ENCODE measurements at regions not wholly inside any gene's neighbourhood (a gene's known extent, or its start where the extent isn't known, plus 50 kb on each side); places are given as distances from the start of the nearest gene placed in this dataset.

DNA sequence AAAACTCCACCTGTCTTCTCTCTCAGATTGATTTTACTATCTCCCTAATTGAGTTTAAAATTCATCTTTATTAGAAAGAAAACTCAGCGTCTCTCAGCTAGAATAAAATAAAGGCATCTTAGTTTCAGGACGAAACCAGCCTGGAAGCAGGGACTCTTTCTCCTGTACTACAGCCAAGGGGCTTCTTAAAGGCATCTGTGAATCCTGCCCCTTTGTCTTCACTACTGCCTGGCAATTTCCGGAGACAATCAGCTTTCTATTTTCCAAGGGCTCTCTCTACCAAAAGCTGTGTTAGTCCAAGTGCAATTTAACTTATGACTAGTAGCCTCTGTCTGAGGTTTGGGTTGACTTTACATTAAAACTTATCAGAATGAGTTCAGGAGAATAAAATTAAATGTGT, 623.3 kb upstream of the FOXG1 start:
- no peak for DNase-seq
- intact Hi-C loops (cut with DNase I), result no loop called here
- no peaks in the 10 kb centered on the region for H3K36me3 ChIP-seq
- H3K27ac ChIP-seq, result no peak overlapping the region
- TF ChIP-seq, protein P1, sequence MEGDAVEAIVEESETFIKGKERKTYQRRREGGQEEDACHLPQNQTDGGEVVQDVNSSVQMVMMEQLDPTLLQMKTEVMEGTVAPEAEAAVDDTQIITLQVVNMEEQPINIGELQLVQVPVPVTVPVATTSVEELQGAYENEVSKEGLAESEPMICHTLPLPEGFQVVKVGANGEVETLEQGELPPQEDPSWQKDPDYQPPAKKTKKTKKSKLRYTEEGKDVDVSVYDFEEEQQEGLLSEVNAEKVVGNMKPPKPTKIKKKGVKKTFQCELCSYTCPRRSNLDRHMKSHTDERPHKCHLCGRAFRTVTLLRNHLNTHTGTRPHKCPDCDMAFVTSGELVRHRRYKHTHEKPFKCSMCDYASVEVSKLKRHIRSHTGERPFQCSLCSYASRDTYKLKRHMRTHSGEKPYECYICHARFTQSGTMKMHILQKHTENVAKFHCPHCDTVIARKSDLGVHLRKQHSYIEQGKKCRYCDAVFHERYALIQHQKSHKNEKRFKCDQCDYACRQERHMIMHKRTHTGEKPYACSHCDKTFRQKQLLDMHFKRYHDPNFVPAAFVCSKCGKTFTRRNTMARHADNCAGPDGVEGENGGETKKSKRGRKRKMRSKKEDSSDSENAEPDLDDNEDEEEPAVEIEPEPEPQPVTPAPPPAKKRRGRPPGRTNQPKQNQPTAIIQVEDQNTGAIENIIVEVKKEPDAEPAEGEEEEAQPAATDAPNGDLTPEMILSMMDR (IDR thresholded peaks at IDR 0.05), result no peak
- H3K27me3 ChIP-seq (ENCODE audit: low read depth), result no peaks in the 10 kb centered on the region
- no peak overlapping the region for H3K4me3 ChIP-seq
- H3K4me1 ChIP-seq, result no peaks in the 10 kb centered on the region
- H3K9me3 ChIP-seq, result no peaks in the 10 kb centered on the region
- no peak for ATAC-seq

DNA sequence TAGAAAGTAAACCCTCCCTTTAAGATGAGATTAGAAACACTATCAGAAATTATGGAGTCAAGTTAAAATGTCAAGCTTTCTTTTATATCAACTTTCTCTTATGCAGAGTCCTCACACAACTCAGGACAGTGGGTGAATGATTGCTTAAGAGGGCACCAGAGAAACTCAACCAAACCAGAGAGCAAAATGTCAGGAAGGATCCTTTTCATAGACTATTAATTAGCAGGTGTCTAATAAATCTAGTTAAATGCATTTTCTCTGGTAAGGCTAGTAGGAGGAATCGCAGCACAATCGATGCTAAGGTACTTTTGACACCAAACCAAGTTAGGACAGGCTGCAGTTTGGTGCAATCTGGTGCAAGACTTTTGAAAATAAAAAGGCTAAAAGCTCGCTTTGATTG, 614.7 kb upstream of the FOXG1 start:
- H3K36me3 ChIP-seq, result no peaks in the 10 kb centered on the region
- ATAC-seq (no peak), DNase-seq (no peak)
- H3K4me3 ChIP-seq, result no peak overlapping the region
- H3K9me3 ChIP-seq, result no peaks in the 10 kb centered on the region
- no peaks in the 10 kb centered on the region for H3K4me1 ChIP-seq
- intact Hi-C loops (cut with DNase I), result no loop called here
- no peak overlapping the region for H3K27ac ChIP-seq
- TF ChIP-seq, protein P1 (IDR thresholded peaks at IDR 0.05), result no peak
- H3K27me3 ChIP-seq (ENCODE audit: low read depth), result no peaks in the 10 kb centered on the region

DNA sequence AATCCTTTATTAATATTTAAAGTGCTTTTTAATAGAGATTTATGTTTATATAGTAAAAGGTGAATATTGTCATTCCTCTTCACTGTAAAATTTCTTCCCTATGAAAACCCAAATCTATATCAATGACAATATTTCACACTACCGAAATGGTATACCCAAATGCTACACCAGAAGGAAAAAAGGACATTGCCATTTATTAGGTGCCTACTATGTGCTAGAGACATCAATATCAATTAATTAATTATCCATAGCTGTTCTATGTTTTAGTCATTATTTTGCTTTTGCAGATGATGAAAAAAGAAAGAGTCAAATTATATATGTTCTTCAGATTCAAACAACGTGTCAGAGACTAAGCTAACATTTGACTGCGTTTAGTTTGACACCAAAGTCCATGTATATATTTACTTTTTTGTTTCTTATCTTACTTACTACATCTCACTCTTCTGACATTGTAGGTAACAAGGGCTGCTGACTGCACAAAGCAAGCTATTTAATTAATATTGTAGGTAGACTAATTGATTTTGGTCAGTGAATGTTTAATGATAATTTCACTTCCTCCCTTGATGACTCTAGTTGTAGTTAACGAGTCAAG, 614.0 kb upstream of the FOXG1 start:
- TF ChIP-seq, protein P1 (IDR thresholded peaks at IDR 0.05), result no peak
- intact Hi-C loops (cut with DNase I), result no loop called here
- H3K4me3 ChIP-seq, result no peak overlapping the region
- H3K36me3 ChIP-seq, result no peaks in the 10 kb centered on the region
- no peaks in the 10 kb centered on the region for H3K9me3 ChIP-seq
- ATAC-seq (no peak), DNase-seq (no peak)
- H3K4me1 ChIP-seq, result no peaks in the 10 kb centered on the region
- H3K27ac ChIP-seq, result no peak overlapping the region
- H3K27me3 ChIP-seq (ENCODE audit: low read depth), result no peaks in the 10 kb centered on the region

DNA sequence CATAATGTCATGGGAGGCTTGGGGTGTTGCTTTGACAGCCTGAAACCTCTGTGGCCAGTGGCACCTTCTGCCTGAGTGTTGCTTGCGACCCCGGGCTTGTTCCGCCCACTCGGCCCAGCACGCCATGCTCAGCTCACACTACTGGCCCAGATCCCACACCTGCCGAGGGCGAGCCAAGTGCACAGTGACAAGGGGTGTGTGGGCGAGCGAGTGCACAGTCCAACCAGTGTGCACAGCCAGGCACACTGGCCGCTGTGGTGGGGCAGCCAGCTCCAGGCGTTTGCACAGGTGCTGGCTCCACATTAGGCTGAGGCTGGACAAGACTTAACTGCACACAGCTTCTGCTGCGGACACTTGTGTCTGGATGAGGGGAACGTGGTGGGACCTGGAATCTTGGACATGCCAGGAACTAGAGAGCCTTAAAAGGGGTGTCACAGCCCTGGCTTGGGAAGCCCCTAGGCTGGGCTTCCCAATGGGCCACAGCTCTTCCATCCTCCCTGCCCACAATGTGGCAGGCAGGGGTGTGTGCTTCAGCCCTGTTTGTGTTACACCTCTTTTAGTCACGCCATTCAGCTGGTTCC, 609.2 kb upstream of the FOXG1 start:
- no peaks in the 10 kb centered on the region for H3K9me3 ChIP-seq
- TF ChIP-seq, protein P1 (IDR thresholded peaks at IDR 0.05), result no peak
- H3K27me3 ChIP-seq (ENCODE audit: low read depth), result no peaks in the 10 kb centered on the region
- no peaks in the 10 kb centered on the region for H3K36me3 ChIP-seq
- H3K27ac ChIP-seq, result no peak overlapping the region
- intact Hi-C loops (cut with DNase I), result no loop called here
- H3K4me3 ChIP-seq, result no peak overlapping the region
- DNase-seq, result no peak
- ATAC-seq, result peak; percentile 23 to 28
- H3K4me1 ChIP-seq, result no peaks in the 10 kb centered on the region

DNA sequence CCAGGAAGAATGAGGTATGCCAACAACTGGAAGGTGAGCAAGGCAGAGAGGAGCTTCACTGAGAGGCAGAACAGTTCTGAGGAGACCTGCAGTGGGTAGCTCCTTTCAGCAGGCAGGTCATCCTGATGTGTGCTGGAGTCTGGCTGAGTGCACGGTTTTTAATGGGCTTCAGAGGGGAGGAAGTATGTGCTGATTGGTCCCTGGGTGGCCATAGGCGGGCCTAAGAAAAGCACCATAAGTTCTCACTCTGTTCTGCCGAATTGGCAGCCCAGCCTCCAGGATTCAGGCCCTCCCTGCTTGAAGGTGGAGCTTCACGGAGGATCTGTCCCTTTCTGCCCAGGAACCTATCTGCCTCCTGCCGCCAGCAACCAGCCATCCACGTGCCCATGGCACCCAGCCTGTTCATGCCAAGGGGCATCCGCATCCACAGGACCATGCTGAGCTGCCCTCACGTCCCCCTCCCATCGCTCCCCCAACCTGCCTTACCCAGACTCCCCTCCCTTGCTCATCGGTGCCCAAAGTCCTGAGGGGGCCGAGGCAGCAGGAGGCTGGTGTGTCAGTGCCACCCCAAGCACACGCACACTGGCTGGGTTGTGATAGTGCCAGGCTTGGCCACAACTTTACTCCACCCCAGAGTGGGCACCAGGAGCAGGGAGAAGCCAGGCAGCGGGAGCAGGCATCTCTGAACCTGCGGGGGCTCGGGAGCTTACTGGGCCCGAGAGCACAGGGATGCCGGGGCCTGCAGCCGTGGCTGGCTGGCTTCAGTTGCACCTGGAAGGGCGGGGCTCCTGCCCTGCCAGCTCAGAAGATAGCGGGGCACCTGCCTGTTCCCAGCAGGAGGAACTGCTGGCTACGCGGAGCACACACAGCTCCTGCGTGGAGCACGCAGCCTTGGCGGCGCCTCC, 608.4 kb upstream of the FOXG1 start:
- peak; percentile 14 to 35 for ATAC-seq

More for the DNA sequence above, 608.4 kb upstream of the FOXG1 start:
- TF ChIP-seq, protein P1 (IDR thresholded peaks at IDR 0.05), result no peak
- intact Hi-C loops (cut with DNase I), result no loop called here
- H3K4me1 ChIP-seq, result no peaks in the 10 kb centered on the region
- H3K36me3 ChIP-seq, result no peaks in the 10 kb centered on the region
- H3K27ac ChIP-seq, result no peak overlapping the region
- H3K9me3 ChIP-seq, result no peaks in the 10 kb centered on the region
- no peak overlapping the region for H3K4me3 ChIP-seq
- H3K27me3 ChIP-seq (ENCODE audit: low read depth), result no peaks in the 10 kb centered on the region
- no peak for DNase-seq
